ENCODE measurements at regions not wholly inside any gene's neighbourhood (a gene's known extent, or its start where the extent isn't known, plus 50 kb on each side); places are given as distances from the start of the nearest gene placed in this dataset.

GRCh38 chr17:5864741-5865657, 205.2 kb upstream of the WSCD1 start:
- TF ChIP-seq SPI1 (IDR thresholded peaks at IDR 0.05; ENCODE audit: low read depth, low read length) = no peak
- no peak for TF ChIP-seq POLR2AphosphoS5 (IDR thresholded peaks at IDR 0.05; ENCODE audit: low read depth, low read length)
- TF ChIP-seq POLR2A (IDR thresholded peaks at IDR 0.05; ENCODE audit: low read depth, low read length) = no peak
- TF ChIP-seq TAF1 (IDR thresholded peaks at IDR 0.05; ENCODE audit: low read depth, low read length) = no peak
- TF ChIP-seq PAX5 (IDR thresholded peaks at IDR 0.05; ENCODE audit: insufficient read depth, low read length, severe bottlenecking) = no peak
- TF ChIP-seq POU2F2 (IDR thresholded peaks at IDR 0.05; ENCODE audit: low read depth, low read length) = no peak
